LNCaP clone FGC (cell line): ENCODE measurements at regions not wholly inside any gene's neighbourhood (a gene's known extent, or its start where the extent isn't known, plus 50 kb on each side); places are given as distances from the start of the nearest gene placed in this dataset.

Experiments used
- DNase-seq: peaks from one replicate; pipeline ENCODE4 v3.0.0-alpha.2; 2011; ENCODE audit warnings: low read depth
- H3K4me3 ChIP-seq: 2 replicates; pipeline ENCODE4 v1.5.1; 2011; ENCODE audit warnings: mild to moderate bottlenecking, low read depth, low read length, control low read depth
- TF ChIP-seq, protein P1 (sequence below): IDR thresholded peaks from 2 replicates; pipeline ENCODE4 v1.5.1; 2012; ENCODE audit warnings: mild to moderate bottlenecking; ENCODE audit not compliant: control insufficient read depth, insufficient read depth; ENCODE audit errors: extremely low read depth

DNA sequence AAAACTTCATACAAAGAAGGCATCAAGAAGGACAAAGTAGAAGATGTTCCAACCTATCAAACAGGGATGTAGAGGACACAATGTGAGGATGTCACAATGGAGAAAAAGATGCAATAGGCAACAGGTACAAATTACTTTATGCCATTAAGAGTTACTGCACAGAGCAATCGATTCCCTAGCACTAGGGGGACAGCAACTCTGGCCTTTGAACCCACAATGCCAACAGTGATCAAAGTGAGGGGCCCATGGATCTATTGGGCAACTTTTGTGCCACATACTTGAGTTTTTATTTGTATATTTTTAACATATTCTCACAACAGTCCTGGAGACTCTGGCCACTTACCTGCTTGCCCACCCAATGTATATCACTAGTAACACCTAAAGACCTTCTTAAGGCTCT is 220.2 kb downstream of the HNMT start:
- DNase-seq: no peak
- no peak overlapping the region for H3K4me3 ChIP-seq
- TF ChIP-seq, protein P1, sequence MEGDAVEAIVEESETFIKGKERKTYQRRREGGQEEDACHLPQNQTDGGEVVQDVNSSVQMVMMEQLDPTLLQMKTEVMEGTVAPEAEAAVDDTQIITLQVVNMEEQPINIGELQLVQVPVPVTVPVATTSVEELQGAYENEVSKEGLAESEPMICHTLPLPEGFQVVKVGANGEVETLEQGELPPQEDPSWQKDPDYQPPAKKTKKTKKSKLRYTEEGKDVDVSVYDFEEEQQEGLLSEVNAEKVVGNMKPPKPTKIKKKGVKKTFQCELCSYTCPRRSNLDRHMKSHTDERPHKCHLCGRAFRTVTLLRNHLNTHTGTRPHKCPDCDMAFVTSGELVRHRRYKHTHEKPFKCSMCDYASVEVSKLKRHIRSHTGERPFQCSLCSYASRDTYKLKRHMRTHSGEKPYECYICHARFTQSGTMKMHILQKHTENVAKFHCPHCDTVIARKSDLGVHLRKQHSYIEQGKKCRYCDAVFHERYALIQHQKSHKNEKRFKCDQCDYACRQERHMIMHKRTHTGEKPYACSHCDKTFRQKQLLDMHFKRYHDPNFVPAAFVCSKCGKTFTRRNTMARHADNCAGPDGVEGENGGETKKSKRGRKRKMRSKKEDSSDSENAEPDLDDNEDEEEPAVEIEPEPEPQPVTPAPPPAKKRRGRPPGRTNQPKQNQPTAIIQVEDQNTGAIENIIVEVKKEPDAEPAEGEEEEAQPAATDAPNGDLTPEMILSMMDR: no peak

DNA sequence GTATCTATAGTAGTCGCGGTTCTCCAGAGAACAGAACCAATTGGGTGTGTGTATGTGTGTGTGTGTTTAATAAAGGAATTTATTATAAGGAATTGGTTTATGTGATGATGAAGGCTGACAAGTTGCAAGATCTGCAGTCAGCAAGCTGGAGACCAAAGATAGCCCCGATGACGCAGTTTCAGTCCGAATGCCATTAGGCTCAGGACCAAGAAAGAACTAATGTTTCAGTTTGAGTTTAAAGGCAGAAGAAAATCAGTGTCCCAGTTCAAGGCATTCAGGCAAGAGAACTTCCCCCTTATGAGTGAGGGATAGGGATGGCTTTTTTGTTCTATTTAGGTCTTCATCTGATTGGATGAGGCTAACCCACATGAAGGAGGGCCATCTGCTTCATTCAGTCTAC is 221.6 kb downstream of the HNMT start:
- H3K4me3 ChIP-seq: no peak overlapping the region
- DNase-seq: no peak
- TF ChIP-seq, protein P1: no peak

DNA sequence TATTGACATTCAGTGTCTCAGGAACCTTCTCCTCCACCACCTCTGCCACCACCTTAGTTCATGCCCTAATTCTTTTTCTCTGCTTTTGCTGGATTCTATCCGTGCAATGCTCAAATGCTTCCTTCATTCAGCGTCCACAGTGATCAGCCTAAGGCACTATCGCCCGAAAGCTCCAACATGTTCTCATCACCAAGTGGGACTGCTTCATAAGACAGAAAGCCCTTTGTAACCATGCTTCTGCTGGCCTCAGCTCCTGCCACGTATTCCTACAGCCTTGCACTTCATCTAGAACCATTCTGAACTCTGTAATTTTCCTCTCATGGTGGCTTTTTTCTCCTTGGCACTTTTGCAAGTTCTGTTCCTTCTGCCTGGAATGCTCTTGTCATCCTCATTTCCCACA is 222.9 kb downstream of the HNMT start:
- no peak for DNase-seq
- no peak overlapping the region for H3K4me3 ChIP-seq
- TF ChIP-seq, protein P1: no peak

DNA sequence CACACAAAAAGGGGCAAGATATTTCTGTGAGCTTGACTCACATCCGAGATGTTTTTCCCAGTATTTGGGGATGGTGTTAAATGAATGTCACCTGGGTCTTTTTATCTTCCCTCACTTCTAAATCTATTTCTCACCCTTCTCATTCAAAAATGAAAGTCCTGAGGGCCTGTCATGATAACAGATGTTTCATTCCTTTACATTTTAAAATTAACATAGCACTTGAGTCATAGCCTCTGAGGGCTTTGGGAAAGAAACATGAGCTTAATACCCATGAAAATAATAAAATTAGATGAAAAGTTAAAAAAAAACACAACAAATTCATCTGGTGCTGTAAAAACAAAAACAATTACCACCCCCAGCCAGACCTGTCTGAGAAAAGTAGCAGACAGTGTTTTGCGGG is 226.7 kb downstream of the HNMT start:
- no peak for DNase-seq
- no peak overlapping the region for H3K4me3 ChIP-seq
- TF ChIP-seq, protein P1: no peak

DNA sequence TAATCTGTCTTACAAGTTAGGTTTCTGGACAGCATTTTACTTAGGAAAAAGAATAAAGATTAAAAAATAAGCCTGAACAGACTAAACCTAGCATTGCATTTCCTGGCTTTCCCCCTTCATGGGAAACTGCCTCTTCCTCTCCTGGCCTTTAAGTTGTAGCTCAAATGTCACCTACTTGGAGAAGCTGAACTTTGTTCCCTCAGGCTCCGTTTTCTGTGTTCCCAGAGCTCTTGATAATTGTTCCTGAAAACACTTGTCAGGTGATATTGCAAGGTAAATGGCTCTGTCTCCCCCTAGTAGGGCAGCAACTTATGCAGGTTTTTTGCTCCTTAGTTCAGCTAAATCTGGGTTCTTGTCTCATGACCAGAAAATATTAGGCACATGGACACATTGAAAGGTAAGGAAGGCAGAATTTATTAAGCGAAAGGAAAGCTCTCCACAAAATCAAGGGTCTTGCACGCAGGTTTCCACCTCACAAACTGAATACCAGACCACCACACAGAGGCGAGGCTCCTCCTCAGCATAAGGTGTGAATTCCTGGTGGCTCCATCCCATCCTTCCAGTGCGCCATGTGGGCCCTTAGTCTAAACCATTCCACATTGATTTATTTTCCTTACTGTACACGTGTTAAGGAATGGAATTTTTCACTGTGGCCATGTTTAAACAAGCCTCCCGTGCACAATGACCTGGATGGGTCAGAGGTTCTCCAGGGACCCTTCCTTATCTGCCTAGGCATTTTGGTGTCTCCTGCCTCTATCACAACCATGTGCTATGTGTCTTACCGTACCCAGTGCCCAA is 229.3 kb downstream of the HNMT start:
- TF ChIP-seq, protein P1: no peak
- no peak overlapping the region for H3K4me3 ChIP-seq
- no peak for DNase-seq

DNA sequence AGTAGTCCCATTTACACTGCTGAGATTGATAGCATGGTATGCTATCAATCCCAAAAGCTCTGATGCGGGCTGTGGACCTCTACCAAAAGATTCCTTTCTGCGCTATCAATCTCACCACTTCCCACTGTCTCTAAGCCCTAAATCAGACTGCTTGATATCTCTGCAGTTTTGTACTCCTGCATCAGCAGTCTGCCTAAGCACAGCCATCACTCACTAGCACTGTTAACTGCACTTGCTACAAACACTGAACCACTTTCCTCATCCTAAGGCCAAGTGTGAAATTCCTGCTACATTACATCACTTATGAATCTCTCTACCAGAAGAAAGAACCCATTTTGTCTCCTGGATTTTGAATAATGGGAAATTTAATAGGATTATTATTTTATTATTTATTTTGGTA is 237.0 kb downstream of the HNMT start:
- TF ChIP-seq, protein P1: no peak
- no peak for DNase-seq
- H3K4me3 ChIP-seq: no peak overlapping the region

DNA sequence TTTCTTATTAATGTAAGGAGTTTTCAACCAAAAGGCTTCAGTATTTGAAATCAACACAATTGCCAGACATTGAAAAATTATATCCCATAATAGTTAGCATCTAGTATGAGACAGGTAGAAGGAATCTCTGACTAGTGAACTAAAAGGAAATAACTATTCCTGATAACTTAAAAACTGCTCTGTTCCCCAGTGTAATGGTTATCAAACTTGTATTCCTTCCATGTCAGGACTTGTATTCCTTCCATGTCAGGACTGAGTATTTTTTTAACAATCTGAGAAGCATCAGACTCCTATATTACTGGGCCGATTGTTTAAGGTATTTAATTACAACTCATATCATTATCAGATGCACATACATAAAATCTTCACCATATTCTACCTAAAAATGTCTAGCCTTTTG is 238.5 kb downstream of the HNMT start:
- no peak overlapping the region for H3K4me3 ChIP-seq
- DNase-seq: no peak
- TF ChIP-seq, protein P1: no peak
